CD4-positive, CD25-positive, alpha-beta regulatory T cell (primary cell): ENCODE measurements at regions not wholly inside any gene's neighbourhood (a gene's known extent, or its start where the extent isn't known, plus 50 kb on each side); places are given as distances from the start of the nearest gene placed in this dataset.

Experiments
- ATAC-seq, 2 donors: fragments of 150-1000 bp; cut with Tn5 transposase; one replicate each; pipeline ENCODE4 v1.10.0; 2021; ENCODE audit warnings: low read depth in 2 of 2, moderate number of reproducible peaks in 2 of 2, moderate library complexity in 1 of 2
- DNase-seq, 3 donors: peaks; one replicate each; pipeline versions ENCODE4 v3.0.0 to v3.0.0-alpha.2; 2012 to 2022; ENCODE audit warnings: mixed read lengths in 1 of 3
- H3K27ac ChIP-seq: one replicate; pipeline ENCODE4 v1.7.0; 2013; ENCODE audit warnings: mild to moderate bottlenecking, low read length; ENCODE audit not compliant: insufficient read depth, poor library complexity, severe bottlenecking
- H3K27me3 ChIP-seq: one replicate; pipeline ENCODE4 v1.7.0; 2013; ENCODE audit warnings: low read length; ENCODE audit not compliant: control insufficient read depth, insufficient read depth
- H3K36me3 ChIP-seq: one replicate; pipeline ENCODE4 v1.7.0; 2013; ENCODE audit warnings: mild to moderate bottlenecking, low read length, moderate library complexity; ENCODE audit not compliant: control insufficient read depth, insufficient read depth
- H3K4me1 ChIP-seq: 2 replicates; pipeline ENCODE4 v1.7.0; 2013; ENCODE audit warnings: mild to moderate bottlenecking, low read length; ENCODE audit not compliant: insufficient read depth, control insufficient read depth, poor library complexity, severe bottlenecking
- H3K4me3 ChIP-seq: one replicate; pipeline ENCODE4 v1.7.0; 2013; ENCODE audit warnings: low read depth, mild to moderate bottlenecking, low read length, moderate library complexity
- H3K9me3 ChIP-seq, 2 experiments: 1 replicate in 1 of 2; 2 replicates in 1 of 2; pipeline ENCODE4 v1.7.0; 2013; ENCODE audit warnings: low read length in 2 of 2, mild to moderate bottlenecking in 1 of 2, moderate library complexity in 1 of 2; ENCODE audit not compliant: control insufficient read depth in 2 of 2
- H3K27ac Mint-ChIP-seq, 3 donors: one replicate each; pipeline ENCODE4 v1.8.0; 2020 to 2022; ENCODE audit warnings: mild to moderate bottlenecking in 3 of 3, mixed read lengths in 3 of 3, moderate library complexity in 2 of 3
- H3K27me3 Mint-ChIP-seq: one replicate; pipeline ENCODE4 v1.8.0; 2022; ENCODE audit warnings: mild to moderate bottlenecking, mixed read lengths
- H3K36me3 Mint-ChIP-seq: one replicate; pipeline ENCODE4 v1.8.0; 2020; ENCODE audit warnings: mixed read lengths
- H3K4me1 Mint-ChIP-seq, 4 donors: one replicate each; pipeline ENCODE4 v1.8.0; 2020 to 2022; ENCODE audit warnings: mixed read lengths in 4 of 4, mild to moderate bottlenecking in 1 of 4
- H3K4me3 Mint-ChIP-seq, 4 donors: one replicate each; pipeline ENCODE4 v1.8.0; 2020 to 2022; ENCODE audit warnings: mild to moderate bottlenecking in 4 of 4, mixed read lengths in 4 of 4, moderate library complexity in 3 of 4
- H3K9me3 Mint-ChIP-seq, 7 donors: one replicate each; pipeline ENCODE4 v1.8.0; 2020 to 2022; ENCODE audit warnings: mixed read lengths in 7 of 7, mild to moderate bottlenecking in 3 of 7, moderate library complexity in 2 of 7

DNA sequence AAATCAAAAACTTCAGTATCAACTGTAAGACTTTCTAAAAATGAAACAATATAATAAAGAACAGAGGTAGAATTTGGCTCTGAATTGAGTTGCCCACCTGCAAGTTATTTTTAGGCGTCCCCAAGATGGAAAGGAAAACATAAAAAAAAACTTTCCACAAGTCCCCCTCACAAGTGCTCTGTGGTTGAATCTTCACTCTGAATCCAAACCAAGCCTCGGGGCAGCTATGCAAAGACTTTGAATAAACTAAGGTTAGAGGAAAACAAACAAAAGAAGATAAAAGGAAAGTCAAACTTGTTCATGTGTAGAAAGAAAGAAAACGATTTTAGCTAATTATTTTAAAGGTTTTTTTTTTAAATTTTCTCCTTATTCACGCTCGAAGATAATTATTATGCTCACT, 372.4 kb upstream of the SLIT2 start:
- Mint-ChIP-seq H3K27me3 (no peaks in the 10 kb centered on the region), H3K4me3 (no peak overlapping the region), H3K9me3 (peaks cover 3 to 29% (median 14%) of the 10 kb centered on the region in 7 donors), H3K27ac (no peak overlapping the region), H3K36me3 (peaks cover under 1% of the 10 kb centered on the region), H3K4me1 (no peaks in the 10 kb centered on the region)
- Histone ChIP-seq H3K4me3 (no peak overlapping the region), H3K36me3 (no peaks in the 10 kb centered on the region), H3K9me3 (no peaks in the 10 kb centered on the region), H3K4me1 (no peaks in the 10 kb centered on the region), H3K27me3 (no peaks in the 10 kb centered on the region), H3K27ac (no peak overlapping the region)
- no peak for ATAC-seq
- no peak for DNase-seq

DNA sequence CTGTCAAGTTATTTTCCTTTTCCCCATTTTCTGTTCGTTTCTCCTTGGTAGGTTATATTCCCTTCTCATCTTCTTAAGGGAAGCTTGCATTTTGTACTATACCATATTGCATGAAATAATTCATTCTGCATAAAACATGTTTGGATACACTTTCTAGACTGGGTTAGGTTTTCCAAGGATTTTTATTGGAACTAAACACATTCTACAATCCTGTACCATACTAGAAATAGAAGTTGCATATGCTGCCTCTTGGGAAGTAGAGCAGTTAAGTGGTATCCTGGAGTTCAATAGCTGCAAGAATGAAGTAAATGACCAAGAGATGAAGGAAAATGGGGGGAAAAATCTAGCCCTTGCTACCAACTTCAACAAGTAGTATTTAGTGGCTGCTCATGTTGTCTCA, 393.7 kb upstream of the SLIT2 start:
- no peak for DNase-seq
- H3K27me3 Mint-ChIP-seq: no peaks in the 10 kb centered on the region
- no peak for ATAC-seq
- H3K27ac Mint-ChIP-seq: no peak overlapping the region
- Histone ChIP-seq H3K4me1 (no peaks in the 10 kb centered on the region), H3K27ac (no peak overlapping the region), H3K4me3 (no peak overlapping the region), H3K27me3 (no peaks in the 10 kb centered on the region), H3K36me3 (no peaks in the 10 kb centered on the region), H3K9me3 (peaks cover 0 to 10% of the 10 kb centered on the region in 2 experiments)
- H3K9me3 Mint-ChIP-seq: peaks cover 3 to 29% (median 9%) of the 10 kb centered on the region in 7 donors
- H3K36me3 Mint-ChIP-seq: no peaks in the 10 kb centered on the region
- H3K4me3 Mint-ChIP-seq: no peak overlapping the region
- no peaks in the 10 kb centered on the region for H3K4me1 Mint-ChIP-seq

DNA sequence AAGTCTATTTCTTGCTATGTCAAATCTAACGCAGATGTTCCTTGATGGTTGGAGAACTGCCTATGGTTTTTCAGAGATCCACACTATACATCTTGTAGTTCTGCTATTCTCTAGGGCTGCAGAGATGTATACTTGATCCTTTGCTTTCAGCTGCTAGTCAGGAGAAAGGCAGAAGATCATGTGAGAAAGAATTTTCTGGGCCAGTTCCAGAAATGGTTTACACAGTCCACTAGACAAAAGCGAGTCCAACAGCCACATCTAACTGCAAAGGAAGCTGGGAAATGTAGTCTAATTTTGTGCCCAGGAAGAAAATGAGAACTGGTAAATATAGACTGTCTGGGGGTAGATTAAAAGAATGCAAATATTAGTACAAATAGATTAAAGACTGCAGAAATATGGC, 394.3 kb upstream of the SLIT2 start:
- Mint-ChIP-seq H3K9me3 (peaks cover 1 to 28% (median 9%) of the 10 kb centered on the region in 7 donors), H3K4me3 (no peak overlapping the region), H3K27ac (no peak overlapping the region), H3K27me3 (no peaks in the 10 kb centered on the region), H3K4me1 (no peaks in the 10 kb centered on the region), H3K36me3 (no peaks in the 10 kb centered on the region)
- ATAC-seq: no peak
- no peak for DNase-seq
- Histone ChIP-seq H3K27me3 (no peaks in the 10 kb centered on the region), H3K9me3 (peaks cover 0 to 11% of the 10 kb centered on the region in 2 experiments), H3K36me3 (no peaks in the 10 kb centered on the region), H3K4me3 (no peak overlapping the region), H3K4me1 (no peaks in the 10 kb centered on the region), H3K27ac (no peak overlapping the region)

DNA sequence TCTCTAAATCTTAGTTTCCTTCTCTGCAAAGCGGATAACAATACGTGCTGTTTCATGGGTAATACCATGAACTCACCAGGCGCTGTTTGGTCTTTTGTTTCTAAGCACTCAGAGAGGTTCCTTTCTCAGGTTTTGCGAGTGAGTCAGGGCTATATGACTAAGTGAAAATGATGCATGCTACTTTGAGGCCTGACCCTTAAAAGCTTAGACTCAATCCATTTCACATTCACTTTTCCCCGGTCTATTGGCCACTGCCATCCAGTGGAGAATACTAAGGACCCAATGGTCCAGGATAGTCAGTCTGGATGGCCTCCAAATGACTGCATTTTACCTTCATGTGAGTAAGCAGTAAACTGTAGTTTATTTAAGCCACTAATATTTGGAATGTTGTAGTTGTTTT, 400.8 kb upstream of the SLIT2 start:
- no peak overlapping the region for H3K4me3 Mint-ChIP-seq
- Histone ChIP-seq H3K27ac (no peak overlapping the region), H3K36me3 (no peaks in the 10 kb centered on the region), H3K4me3 (no peak overlapping the region), H3K4me1 (no peaks in the 10 kb centered on the region), H3K9me3 (peaks cover 0 to 17% of the 10 kb centered on the region in 2 experiments), H3K27me3 (no peaks in the 10 kb centered on the region)
- H3K27ac Mint-ChIP-seq: no peak overlapping the region
- no peaks in the 10 kb centered on the region for H3K36me3 Mint-ChIP-seq
- ATAC-seq (no peak), DNase-seq (no peak)
- H3K9me3 Mint-ChIP-seq: peaks cover 0 to 16% (median 5%) of the 10 kb centered on the region in 7 donors
- no peaks in the 10 kb centered on the region for H3K4me1 Mint-ChIP-seq
- no peaks in the 10 kb centered on the region for H3K27me3 Mint-ChIP-seq

DNA sequence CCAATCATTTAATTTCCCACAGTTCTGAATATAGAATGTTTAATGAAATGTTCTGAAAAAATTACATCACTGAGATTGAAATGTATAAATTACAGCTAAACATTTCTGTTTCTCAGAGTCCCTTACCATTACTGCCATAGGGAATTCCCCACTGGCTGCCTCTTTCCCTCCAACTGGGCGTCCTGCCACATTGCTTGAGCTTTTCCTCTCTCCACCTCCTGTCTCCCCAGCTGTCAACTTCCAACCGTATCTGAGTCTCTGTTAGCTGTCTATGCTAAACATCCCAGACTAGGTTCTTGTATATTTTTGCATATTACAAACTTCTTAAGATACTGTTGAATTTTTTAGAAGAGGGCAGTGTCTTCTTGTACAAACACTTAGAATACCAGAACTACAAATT, 407.3 kb upstream of the SLIT2 start:
- no peaks in the 10 kb centered on the region for H3K36me3 Mint-ChIP-seq
- peaks cover 2 to 3% of the 10 kb centered on the region in 2 experiments for H3K9me3 ChIP-seq

DNA sequence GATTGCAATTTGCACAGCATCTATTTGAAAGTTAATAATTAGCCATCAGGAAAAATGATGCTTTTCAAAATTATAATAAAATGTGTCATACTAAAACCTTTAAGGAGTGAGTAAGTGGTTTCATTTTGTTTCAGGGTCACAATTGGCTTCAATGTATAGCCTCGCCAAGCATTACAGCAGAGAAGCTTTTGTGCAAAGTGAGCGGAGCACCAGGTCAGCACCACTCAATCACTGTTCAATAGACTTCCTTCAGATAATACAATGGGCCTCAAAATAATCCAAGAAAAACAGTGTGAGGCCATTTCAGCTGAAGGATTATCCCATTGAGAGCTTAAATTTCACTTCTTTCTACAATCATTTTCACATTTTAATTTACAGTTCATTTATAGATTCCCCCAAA, 409.2 kb upstream of the SLIT2 start:
- Mint-ChIP-seq H3K36me3 (no peaks in the 10 kb centered on the region), H3K27ac (no peak overlapping the region), H3K27me3 (no peaks in the 10 kb centered on the region), H3K4me1 (no peaks in the 10 kb centered on the region), H3K9me3 (peaks cover 2 to 24% (median 5%) of the 10 kb centered on the region in 7 donors), H3K4me3 (no peak overlapping the region)
- H3K36me3 ChIP-seq: no peaks in the 10 kb centered on the region
- no peaks in the 10 kb centered on the region for H3K4me1 ChIP-seq
- DNase-seq (no peak), ATAC-seq (no peak)
- no peak overlapping the region for H3K4me3 ChIP-seq
- H3K9me3 ChIP-seq: peaks cover 2 to 3% of the 10 kb centered on the region in 2 experiments
- no peak overlapping the region for H3K27ac ChIP-seq
- H3K27me3 ChIP-seq: no peaks in the 10 kb centered on the region

More for the DNA sequence above, 407.3 kb upstream of the SLIT2 start:
- Mint-ChIP-seq H3K4me1 (no peaks in the 10 kb centered on the region), H3K27ac (no peak overlapping the region), H3K27me3 (no peaks in the 10 kb centered on the region), H3K4me3 (no peak overlapping the region), H3K9me3 (peaks cover 0 to 24% (median 6%) of the 10 kb centered on the region in 7 donors)
- no peaks in the 10 kb centered on the region for H3K4me1 ChIP-seq
- no peaks in the 10 kb centered on the region for H3K27me3 ChIP-seq
- no peak overlapping the region for H3K4me3 ChIP-seq
- DNase-seq (no peak), ATAC-seq (no peak)
- no peaks in the 10 kb centered on the region for H3K36me3 ChIP-seq
- no peak overlapping the region for H3K27ac ChIP-seq

DNA sequence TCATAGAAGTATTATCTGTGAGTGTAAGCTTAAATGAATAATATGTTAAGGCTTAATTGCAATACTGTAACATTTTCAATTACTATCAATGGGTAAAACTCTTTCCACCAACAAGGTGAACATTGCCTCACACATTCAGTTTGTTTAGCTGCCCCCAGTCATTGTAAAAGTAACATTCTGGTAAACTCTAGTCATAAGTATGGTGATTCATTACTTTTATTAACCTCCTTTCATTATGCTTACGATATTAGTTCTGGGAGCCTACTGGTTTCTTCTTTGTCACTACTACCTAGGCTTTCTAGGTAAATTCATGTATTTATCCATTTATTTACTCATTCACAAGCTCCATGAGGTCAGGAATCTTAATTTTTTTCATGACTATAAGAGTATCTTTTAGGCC, 412.8 kb upstream of the SLIT2 start:
- Histone ChIP-seq H3K9me3 (peaks cover 0 to 2% of the 10 kb centered on the region in 2 experiments), H3K27ac (no peak overlapping the region), H3K4me1 (no peaks in the 10 kb centered on the region), H3K27me3 (no peaks in the 10 kb centered on the region), H3K36me3 (no peaks in the 10 kb centered on the region), H3K4me3 (no peak overlapping the region)
- ATAC-seq (no peak), DNase-seq (no peak)
- Mint-ChIP-seq H3K36me3 (no peaks in the 10 kb centered on the region), H3K9me3 (peaks cover 3 to 31% (median 5%) of the 10 kb centered on the region in 7 donors), H3K4me3 (no peak overlapping the region), H3K4me1 (no peaks in the 10 kb centered on the region), H3K27ac (no peak overlapping the region), H3K27me3 (no peaks in the 10 kb centered on the region)

DNA sequence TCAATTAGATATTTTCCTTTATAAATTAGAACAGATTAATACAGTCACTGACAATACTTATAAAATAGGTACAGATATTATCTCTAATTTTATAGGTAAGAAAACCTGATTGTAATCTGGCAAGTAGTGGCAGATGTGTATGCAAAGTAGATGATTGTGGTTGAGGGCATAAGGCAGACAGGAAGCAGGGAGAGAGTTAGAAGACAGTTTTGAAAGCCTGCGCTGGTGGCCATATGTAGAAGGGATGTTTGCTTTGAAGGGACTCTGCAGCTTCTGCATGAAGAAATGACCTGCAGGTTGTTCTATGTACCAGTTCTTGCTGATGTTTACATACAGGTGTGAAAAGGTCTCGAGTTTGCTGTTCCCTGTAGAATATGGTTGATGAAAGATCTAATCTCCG, 416.3 kb upstream of the SLIT2 start:
- H3K27ac ChIP-seq: no peak overlapping the region
- no peaks in the 10 kb centered on the region for H3K9me3 ChIP-seq
- Mint-ChIP-seq H3K36me3 (no peaks in the 10 kb centered on the region), H3K4me1 (no peaks in the 10 kb centered on the region), H3K9me3 (peaks cover 1 to 16% (median 4%) of the 10 kb centered on the region in 7 donors), H3K27ac (no peak overlapping the region), H3K27me3 (no peaks in the 10 kb centered on the region), H3K4me3 (no peak overlapping the region)
- no peaks in the 10 kb centered on the region for H3K36me3 ChIP-seq
- no peak for DNase-seq
- no peak for ATAC-seq
- H3K4me1 ChIP-seq: no peaks in the 10 kb centered on the region
- H3K4me3 ChIP-seq: no peak overlapping the region
- H3K27me3 ChIP-seq: no peaks in the 10 kb centered on the region
